ENCODE measurements at regions not wholly inside any gene's neighbourhood (a gene's known extent, or its start where the extent isn't known, plus 50 kb on each side); places are given as distances from the start of the nearest gene placed in this dataset.

DNA sequence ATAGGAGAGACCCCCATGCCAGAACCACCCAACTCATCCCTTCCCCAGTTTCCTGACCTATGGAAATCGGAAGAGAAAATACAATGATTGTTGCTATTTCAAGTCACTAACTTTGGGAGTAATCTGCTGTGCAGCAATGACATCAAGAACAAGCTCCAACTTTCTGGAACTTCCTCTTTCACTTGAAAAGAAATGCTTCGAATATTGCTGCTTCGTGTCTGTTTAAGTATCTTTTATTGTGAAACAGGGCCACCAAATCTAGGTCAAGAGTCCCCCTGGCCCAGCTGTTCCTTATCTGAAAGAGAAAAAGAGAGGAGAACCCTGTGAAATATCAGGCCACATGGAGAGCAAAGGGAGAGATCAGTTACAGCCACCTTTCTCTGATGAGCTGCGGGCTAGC lies 59.4 kb upstream of the DNAH5 start:
- TF ChIP-seq POLR2A (IDR thresholded peaks at IDR 0.05), result no peak
- TF ChIP-seq, protein P1, sequence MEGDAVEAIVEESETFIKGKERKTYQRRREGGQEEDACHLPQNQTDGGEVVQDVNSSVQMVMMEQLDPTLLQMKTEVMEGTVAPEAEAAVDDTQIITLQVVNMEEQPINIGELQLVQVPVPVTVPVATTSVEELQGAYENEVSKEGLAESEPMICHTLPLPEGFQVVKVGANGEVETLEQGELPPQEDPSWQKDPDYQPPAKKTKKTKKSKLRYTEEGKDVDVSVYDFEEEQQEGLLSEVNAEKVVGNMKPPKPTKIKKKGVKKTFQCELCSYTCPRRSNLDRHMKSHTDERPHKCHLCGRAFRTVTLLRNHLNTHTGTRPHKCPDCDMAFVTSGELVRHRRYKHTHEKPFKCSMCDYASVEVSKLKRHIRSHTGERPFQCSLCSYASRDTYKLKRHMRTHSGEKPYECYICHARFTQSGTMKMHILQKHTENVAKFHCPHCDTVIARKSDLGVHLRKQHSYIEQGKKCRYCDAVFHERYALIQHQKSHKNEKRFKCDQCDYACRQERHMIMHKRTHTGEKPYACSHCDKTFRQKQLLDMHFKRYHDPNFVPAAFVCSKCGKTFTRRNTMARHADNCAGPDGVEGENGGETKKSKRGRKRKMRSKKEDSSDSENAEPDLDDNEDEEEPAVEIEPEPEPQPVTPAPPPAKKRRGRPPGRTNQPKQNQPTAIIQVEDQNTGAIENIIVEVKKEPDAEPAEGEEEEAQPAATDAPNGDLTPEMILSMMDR (IDR thresholded peaks at IDR 0.05), result no peak

Data from right lobe of liver (tissue), 4 donors.